ENCODE measurements at regions not wholly inside any gene's neighbourhood (a gene's known extent, or its start where the extent isn't known, plus 50 kb on each side); places are given as distances from the start of the nearest gene placed in this dataset.

DNA sequence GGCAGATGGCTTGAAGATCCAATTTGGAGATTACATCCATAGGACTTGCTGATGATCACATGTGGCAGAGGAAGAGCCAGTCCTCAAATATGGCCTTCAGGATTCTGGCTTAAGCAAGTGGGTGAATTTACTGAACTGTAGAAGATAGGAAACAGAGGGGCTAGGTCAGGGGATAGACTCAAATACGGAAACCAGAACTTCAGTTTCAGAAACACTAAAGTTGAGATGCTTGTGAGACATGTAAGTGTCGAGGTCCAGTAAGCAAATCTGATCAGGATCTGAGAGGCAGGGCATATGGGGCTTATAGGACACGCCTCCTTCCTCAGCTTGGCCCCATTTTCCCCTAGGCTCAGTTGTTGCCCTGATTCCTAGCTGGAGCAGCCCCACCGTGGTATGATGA lies 107.7 kb downstream of the LBH start:
- DNase-seq (ENCODE audit: low read depth in 1 of 2, low spot score in 1 of 2): no peak

DNA sequence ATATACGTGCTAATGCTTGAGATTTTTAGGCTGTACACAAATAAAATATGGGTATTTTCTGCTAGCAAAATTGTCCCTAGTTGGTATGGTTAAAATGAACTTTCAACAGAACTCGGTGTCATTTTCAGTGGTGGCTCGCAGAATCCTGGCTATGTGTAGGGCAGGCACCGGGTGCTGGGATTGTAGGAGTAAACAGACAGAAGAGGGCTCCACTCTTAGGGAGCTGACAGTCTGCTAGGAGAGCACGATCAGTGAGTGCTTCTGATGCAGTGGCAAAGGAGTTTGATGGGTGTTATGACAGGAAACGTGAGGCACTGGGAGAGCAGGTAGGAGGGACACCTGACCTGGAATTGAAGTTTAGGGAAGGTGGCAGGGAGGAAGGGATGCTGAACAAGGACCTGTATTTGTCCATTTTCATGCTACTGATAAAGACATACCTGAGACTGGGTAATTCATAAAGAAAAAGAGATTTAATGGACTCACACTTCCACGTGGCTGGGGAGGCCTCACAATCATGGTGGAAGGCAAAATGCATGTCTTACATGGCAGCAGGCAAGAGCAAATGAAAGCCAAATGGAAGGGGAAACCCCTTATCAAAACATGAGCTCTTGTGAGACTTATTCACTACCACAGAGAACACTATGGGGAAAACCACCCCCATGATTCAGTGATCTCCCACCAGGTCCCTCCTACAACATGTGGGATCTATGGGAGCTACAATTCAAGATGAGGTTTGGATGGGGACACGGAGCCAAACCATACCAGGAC lies 105.4 kb upstream of the LCLAT1 start:
- no peak for DNase-seq (ENCODE audit: low read depth in 1 of 2, low spot score in 1 of 2)

DNA sequence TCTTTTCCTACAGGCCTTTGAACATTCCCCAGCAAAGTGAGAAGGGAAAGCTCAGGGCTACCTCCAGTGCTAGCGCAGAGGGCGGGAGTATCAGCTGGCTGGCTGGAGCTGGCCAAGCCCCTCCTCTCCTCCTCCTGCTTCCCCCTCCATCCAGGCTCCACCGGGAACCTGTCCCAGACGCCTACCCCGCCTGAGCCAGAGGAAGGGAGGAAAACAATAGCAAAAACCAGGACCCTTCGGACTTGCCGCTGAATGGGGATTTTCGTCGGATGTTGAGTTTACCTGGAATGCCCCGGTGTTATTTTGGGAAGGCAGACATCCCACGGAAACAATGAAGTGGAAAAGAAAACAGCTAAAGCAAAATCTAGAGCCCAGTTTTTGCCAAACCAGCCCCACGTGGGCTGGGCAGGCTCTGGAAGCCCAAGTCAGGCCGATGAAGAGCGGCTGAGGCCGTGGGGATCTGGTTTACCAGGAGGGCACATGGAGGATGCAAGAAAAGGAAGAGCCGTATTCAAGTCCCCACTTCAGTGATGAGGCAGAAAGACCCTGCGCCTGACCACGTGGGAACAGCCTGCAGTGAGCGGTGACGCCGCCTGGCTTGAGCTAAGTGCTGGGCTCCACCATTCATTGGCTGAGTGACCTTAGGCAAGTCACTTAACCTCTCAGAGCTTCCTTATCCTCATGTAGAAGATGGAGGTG lies 100.4 kb upstream of the LCLAT1 start:
- DNase-seq (ENCODE audit: low read depth in 1 of 2, low spot score in 1 of 2): no peak

DNA sequence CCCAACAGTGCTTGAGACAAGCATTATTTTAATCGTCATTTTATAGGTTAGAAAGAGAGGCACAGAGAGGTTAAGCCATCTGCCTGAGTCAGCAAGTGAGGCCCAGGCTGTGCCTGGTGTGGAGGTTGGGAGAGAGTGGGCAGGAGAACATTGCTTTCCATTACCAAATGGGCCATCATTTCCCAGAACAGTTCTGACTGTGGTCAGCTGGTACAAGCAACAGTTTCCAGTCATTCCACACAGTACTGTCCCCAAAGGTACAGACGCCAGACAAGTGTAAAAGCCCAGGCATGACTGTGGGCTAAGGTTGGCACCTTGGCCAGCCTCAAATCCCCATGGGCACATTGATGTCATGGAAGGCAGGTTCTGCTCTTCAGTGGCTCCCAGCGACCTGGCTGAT lies 98.2 kb upstream of the LCLAT1 start:
- DNase-seq (ENCODE audit: low read depth in 1 of 2, low spot score in 1 of 2): no peak

DNA sequence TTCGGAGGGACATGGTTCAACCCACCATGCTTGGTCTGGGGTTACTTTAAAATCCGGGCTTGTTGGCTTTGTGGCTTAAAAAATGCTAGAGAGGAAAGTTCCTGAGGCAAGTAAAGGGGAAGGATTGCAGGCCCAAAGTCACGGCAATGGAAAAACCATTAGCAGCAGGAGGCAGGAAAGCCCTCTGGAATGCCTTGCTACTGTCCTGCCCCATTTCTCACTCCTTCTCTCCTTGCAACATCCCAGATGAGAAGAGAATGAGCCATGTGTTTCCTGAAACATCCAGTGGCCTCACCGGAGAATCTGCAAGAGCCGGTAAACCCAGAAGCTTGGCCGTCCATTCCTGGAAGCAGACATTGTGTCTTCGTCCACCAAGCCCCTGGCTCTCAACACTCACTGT lies 97.4 kb upstream of the LCLAT1 start:
- no peak for DNase-seq (ENCODE audit: low read depth in 1 of 2, low spot score in 1 of 2)

DNA sequence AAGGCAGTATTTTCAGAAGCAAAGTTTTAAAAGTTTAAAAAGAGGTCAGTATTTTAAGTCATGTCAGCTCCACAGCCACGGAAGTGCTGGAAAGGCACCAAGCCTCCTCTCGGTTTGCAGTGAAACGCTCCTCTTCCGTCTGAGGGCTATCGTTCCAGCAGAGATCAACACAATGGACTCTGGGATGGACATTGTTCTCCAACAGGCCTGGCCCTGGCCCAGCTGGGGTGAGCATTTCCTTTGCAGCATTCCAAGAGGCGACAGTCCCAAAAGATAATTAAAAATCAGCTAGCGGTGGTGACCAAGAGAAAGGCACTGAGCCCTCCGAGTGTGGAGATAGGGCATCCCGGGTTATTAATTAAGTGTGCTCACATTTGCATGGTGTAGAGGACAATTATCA lies 95.9 kb upstream of the LCLAT1 start:
- DNase-seq (ENCODE audit: low read depth in 1 of 2, low spot score in 1 of 2): no peak

DNA sequence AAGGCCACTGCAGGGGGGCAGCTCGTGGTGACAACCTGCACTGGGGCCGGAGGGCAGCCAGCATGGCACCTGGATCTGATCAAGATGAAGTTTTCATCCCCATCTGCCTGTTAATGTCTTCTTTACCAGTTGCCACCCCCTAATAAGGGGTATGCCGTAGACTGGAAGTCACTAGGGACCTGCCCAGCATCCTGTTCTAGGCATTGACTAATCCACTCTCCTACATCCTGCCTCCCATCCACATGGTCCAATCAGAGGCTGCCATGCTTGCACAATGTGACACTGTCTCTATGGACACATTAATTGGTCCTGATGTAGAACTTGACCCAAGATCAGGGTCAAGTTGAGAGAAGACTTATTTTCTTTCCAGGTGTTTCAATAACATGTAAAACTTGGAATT lies 95.1 kb upstream of the LCLAT1 start:
- DNase-seq (ENCODE audit: low read depth in 1 of 2, low spot score in 1 of 2): no peak

DNA sequence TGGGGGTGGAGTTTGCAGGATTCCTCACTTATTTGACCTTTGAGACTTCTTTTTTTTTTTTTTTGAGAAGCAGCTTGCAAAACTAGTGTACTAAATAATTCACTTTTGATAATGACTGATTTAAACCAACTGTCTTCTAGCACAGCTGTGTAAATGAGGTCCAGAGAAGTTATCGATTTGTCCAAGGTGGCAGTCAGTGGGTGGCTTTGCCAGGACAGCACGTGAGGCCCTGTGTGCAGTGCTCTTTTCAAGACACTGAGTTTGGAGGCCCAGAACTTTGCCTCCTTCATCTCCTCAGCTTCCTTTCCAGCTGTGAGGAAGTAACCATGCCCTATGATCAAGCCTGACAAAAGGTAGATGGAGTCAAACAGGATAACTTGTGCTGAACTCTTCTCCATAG lies 92.9 kb upstream of the LCLAT1 start:
- DNase-seq (ENCODE audit: low read depth in 1 of 2, low spot score in 1 of 2): no peak

DNA sequence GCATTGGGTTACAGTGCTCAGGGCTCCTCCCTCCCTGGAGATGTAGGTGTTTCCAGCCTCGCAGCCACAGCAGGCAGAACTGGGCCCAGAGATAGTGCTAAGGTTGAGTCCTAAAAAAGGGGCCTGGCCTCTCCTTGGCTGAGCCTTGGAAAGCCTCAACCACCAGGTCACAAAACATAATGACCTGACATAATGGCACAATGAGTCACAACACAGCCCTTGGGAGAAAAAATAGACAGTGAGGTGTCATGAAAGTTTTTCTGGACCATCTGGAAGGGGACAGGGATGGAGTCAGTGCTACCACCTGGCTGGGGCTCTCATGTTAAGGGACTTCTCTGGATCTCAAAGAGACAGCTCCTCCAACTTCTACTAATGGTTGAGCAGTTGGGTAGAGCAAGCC lies 92.4 kb upstream of the LCLAT1 start:
- DNase-seq (ENCODE audit: low read depth in 1 of 2, low spot score in 1 of 2): no peak

DNA sequence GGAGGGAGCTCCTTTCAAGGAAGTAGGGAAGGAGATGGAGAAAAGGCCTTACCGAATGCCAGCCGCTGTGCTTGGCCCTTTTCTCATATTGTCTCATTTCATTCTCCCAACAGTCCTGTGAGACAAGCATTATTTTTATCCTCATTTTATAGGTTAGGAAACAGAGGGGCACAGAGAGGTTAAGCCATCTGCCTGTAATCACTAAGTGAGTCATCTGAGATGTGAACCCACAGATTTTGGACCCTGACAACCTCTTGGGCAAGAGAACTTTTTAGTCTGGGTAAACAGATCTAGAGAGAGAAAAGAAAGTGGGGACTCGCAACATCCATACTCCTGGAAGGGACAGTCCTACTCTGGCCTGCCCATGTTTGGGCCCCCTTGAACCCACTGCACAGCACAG lies 91.7 kb upstream of the LCLAT1 start:
- DNase-seq (ENCODE audit: low read depth in 1 of 2, low spot score in 1 of 2): no peak

DNA sequence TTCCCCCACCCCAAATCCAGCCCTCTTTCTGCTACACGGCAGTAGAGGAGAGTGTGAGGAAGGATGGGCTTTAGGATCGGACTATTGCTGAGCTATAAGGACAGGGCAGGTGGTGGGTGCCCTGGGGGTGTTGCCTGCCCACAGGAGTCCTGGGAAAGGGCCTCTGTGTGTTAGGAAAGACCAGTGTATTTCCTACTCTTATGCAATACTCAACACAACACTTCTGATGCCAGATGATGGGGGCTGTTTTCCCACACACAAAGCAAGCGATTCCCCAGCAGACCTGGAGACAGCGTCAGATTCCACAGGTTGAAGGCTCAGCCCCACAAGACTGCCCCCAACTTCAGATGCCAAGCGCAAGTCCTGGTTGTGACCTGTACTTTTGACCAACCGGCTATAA lies 91.0 kb upstream of the LCLAT1 start:
- DNase-seq (ENCODE audit: low read depth in 1 of 2, low spot score in 1 of 2): no peak

DNA sequence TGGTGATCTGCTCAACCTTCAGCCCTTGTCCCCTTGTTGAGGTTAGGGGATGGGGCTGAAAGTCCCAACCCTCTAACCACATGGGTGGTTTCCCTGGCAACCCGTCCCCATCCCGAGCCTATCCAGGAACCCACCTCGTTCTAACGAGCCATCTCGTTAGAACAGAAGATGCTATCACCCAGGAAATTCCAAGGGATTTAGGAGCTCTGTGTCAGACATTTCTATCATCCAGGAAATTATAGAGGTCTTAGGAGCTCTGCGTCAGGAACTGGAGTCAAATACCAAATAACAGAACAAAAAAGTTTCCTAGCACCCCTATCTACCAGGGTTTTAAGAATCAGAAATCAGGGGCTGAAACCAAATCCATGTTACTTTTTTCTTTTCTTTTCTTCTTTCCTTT lies 90.3 kb upstream of the LCLAT1 start:
- DNase-seq (ENCODE audit: low read depth in 1 of 2, low spot score in 1 of 2): no peak

DNA sequence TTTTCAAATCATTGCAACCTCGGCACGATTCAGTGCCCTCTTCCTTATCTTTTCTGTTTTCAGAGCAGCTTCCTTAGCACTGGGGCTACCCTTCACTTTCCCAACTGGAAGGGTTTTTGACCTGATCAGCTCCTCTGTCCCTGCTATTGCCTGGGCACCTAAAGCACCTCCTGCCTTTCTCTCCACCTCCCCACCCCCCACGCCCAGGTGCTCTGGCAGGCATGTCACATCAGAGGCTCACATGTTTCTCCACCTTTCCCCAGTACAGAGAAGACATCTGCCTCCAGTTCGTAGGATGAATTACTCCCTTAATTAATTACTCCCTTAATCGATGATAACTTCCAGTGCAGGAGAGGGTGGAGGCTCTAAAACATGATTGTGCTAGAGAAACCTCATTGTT lies 88.7 kb upstream of the LCLAT1 start:
- DNase-seq (ENCODE audit: low read depth in 1 of 2, low spot score in 1 of 2): no peak

DNA sequence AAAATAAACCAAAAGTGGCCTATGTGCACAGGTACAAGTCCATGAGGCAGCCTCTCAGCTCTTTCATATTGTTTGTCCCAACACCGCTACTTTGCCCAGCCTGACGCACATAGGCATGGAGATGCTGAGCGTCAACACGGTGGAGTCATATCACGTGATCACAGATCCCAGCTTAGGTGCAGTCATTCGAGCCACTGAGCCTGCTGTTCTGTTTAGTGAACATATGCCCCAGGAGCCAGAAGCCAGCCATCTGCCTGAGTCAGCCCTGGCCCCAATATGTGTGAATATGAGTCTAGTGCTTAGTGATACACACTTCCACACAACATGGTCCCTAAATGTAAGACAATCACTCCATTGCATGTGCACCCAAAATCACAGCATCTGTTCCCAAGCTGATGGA lies 88.2 kb upstream of the LCLAT1 start:
- no peak for DNase-seq (ENCODE audit: low read depth in 1 of 2, low spot score in 1 of 2)

DNA sequence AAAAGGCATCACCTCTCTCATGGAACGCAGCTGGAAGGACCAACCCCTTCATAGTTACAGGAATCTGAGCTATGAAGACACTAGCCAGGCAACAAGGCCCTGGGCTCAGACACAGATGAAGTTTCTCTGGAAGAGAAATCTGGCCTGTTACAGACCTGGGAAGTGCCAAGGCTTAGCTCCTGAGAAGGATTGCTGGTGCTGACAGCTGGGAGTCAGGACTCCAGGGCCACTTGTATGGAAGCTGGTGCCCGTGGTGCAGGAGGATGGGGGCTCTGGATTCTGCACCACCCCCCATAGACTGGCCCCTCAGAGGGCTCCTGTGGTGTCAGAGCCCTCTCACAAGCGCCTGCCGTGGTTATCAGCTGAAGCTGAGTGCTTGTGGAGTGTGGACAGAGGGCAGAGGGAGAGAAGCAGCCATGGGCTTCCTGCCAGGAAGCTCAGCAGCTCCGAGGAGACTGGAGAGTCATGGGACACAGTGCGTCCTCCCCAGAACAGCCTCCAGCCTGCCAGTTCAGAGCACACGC lies 87.3 kb upstream of the LCLAT1 start:
- DNase-seq (ENCODE audit: low read depth in 1 of 2, low spot score in 1 of 2): no peak

DNA sequence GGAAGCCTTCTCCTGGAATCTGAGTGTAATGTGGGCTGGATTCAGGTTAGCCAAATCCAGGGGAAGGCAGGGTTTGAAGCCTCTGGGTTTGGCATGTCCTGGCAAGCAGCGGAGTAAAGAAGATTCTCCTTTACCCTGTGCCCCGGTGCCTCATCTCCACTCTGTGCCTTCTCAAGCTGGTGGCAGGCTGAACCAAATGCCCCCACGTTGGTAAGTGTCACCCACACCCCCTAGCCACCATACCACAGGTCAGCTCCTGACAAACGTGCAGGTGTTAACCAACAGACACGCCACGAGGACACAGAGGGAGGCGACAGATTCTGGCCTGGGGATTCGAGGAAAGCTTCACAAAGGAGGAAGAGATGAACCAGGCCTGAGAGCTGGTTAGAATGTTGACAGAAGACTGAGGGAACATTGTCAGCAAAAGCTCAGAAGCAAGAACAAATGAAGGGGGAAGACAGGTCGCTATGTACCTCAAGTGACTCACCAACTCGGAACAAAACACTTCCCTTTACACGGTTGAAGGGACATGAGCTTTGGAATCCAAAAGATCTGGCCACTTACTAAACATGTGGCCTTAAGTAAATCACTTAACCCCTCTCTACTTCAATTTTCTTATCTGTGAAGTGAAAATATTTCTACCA lies 85.2 kb upstream of the LCLAT1 start:
- no peak for DNase-seq (ENCODE audit: low read depth in 1 of 2, low spot score in 1 of 2)

DNA sequence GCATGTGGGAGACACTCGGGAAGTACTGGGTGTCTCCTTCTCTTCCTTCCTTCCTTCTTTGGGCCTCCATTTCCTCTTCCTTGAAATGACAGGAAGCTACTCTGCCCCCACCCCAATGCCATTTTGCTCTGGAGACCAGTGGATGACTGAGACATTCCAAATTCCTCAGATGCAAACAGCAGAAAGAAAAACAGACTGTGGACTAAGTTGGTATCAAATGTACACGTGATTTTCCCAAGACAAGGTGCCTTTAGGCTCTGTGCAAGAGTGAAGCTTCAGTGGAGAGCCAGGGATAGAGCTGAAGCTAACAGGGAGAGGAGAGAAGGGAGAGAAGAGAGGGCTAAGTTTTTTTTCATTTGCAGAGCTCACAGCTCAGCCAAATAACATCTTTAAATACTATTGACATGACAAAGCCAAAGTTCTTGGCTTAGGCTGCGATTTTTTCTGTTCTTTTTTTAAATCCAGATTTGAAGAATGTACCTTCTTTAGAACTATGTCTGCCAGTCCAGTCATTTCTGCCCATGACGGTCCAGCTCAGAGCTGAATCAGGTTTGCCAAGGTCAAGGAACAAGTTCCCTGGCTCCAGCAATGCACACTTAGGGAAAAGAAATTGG lies 84.5 kb upstream of the LCLAT1 start:
- no peak for DNase-seq (ENCODE audit: low read depth in 1 of 2, low spot score in 1 of 2)

DNA sequence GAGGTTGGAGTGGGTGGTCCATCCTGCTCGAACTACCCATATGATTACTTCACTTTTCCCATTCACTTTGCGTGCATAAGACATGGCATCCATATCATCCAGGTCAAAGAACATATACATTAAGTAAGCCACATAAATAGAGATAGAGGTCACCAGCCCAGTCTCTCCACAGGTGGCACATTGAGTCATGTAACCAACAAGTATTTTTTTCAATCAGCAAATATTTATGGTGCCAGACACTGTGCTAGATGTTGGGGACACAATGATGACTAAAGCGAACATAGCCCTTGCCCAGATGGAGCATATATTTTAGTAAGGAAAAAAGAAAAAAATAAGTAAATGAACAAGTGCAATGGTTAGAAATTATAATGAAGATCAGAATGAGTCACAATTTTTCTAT lies 83.6 kb upstream of the LCLAT1 start:
- DNase-seq (ENCODE audit: low read depth in 1 of 2, low spot score in 1 of 2): no peak

DNA sequence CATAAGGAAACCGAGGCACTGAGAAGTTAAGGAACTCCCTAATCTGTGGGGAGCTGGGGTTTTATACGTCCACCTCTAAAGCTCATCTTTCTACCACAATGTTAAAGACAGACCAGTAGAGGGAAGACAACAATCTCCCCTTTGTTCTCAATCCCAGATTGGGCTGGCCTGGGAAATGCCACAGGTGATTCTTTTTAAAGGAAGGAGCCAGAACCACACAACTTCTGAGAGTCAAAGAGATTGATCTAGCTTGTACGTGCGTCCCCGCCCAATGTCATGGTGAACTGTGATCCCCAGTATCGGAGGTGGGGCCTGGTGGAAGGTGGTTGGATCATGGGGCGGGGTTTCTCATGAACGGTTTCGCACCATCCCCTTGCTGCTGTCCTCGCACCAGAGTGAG lies 81.8 kb upstream of the LCLAT1 start:
- DNase-seq (ENCODE audit: low read depth in 1 of 2, low spot score in 1 of 2): no peak

DNA sequence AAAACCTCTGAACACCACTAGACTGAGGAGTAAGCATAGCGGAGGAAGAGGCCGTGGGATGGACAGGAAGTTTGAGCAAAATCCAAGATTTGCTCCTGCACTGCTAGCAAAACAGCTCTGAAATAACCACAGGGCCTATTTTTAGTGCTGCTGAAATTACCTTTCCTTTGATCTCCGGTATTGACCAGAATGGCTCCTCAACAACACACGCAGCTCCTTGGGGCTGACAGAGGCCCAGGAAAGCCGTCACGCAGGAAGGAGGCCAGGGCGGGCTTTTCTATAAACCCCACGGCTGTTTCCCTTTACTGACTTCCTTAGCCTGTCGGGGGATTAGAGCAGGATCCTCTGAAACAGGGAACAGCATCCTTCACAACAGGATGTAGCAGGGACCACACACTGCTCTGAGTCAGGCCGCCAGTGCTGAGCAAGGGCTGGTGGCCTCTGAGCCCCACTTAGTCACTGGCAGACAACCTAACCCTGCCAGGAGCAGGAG lies 80.8 kb upstream of the LCLAT1 start:
- no peak for DNase-seq (ENCODE audit: low read depth in 1 of 2, low spot score in 1 of 2)

DNA sequence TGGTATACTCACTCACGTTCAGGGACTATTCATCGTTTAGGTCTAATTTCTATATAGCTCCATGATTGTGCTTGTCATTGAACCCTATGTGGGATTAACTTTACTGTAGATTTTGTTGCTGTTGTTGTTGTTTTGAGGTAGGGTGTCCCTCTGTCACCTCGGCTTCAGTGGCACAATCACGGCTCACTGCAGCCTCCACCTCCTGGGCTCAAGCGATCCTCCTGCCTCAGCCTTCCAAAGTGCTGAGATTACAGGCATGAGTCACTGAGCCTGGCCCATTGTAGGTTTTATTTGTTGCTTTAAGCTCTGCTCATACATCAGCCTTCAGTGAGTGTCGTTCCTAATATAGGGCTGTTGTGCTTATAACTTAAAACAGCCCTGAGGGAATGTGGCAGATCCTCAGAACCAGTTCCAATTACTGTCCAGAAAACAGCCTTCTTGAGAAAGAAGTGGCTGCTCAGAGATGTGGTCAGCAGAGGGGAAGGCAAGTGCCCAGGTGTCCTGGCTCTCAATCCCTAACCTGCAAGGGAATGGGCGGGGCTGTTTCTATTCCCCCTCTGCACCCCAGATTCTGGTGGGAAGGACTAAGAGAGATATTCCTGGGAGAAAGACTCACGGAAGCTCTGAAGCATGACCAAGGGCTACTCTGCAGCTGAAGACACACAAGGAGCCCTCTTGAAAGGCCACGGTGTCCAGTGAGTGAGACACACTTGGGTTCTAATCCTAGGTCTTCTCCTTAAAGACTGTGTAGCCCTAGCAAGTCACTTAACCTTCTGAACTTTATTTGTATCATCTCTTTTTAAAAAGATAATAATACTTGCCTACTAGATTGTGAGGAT lies 79.6 kb upstream of the LCLAT1 start:
- no peak for DNase-seq (ENCODE audit: low read depth in 1 of 2, low spot score in 1 of 2)

Measured in stimulated activated CD4-positive, alpha-beta T cell treated with anti-CD3 and anti-CD28 coated beads, Interleukin-15, amount 100 ng/mL, for 1 hour (primary cell).